GM18499 (cell line): ENCODE measurements at regions not wholly inside any gene's neighbourhood (a gene's known extent, or its start where the extent isn't known, plus 50 kb on each side); places are given as distances from the start of the nearest gene placed in this dataset.

ENCODE experiments used
- ATAC-seq: cut with Tn5 transposase; IDR thresholded peaks from one replicate; pipeline ENCODE4 v1.9.1; 2021; ENCODE audit warnings: moderate number of reproducible peaks; ENCODE audit not compliant: insufficient read depth, unreplicated experiment

GRCh38 chr10:44203535-44203934, 181.4 kb downstream of the CXCL12 start:
- no peak for ATAC-seq

GRCh38 chr10:44202952-44203351, 181.9 kb downstream of the CXCL12 start:
- ATAC-seq = no peak

- no peak for ATAC-seq
These were observed 183.2 kb downstream of the CXCL12 start for GRCh38 chr10:44201656-44202055.

GRCh38 chr10:44201011-44201410, 183.9 kb downstream of the CXCL12 start:
- ATAC-seq = no peak

GRCh38 chr10:44199991-44200655, 184.8 kb downstream of the CXCL12 start:
- ATAC-seq = no peak

GRCh38 chr10:44199267-44199666, 185.6 kb downstream of the CXCL12 start:
- ATAC-seq = no peak

GRCh38 chr10:44198780-44199097, 186.2 kb downstream of the CXCL12 start:
- no peak for ATAC-seq

GRCh38 chr10:44198096-44198779, 186.7 kb downstream of the CXCL12 start:
- no peak for ATAC-seq

GRCh38 chr10:44197646-44198045, 187.3 kb downstream of the CXCL12 start:
- ATAC-seq = no peak

- no peak for ATAC-seq
These were observed 188.6 kb downstream of the CXCL12 start for GRCh38 chr10:44196336-44196735.

GRCh38 chr10:44196008-44196320, 188.9 kb downstream of the CXCL12 start:
- ATAC-seq = no peak

- ATAC-seq = no peak
These were observed 189.5 kb downstream of the CXCL12 start for GRCh38 chr10:44195112-44196007.

- no peak for ATAC-seq
These were observed 190.5 kb downstream of the CXCL12 start for GRCh38 chr10:44194435-44194834.

GRCh38 chr10:44193567-44194220, 191.2 kb downstream of the CXCL12 start:
- no peak for ATAC-seq

GRCh38 chr10:44193166-44193565, 191.7 kb downstream of the CXCL12 start:
- no peak for ATAC-seq

- ATAC-seq = no peak
These were observed 192.5 kb downstream of the CXCL12 start for GRCh38 chr10:44192435-44192834.

- ATAC-seq = no peak
These were observed 194.4 kb downstream of the CXCL12 start for GRCh38 chr10:44190541-44190940.

GRCh38 chr10:44186821-44187220, 198.1 kb downstream of the CXCL12 start:
- no peak for ATAC-seq

GRCh38 chr10:44186150-44186549, 198.7 kb downstream of the CXCL12 start:
- no peak for ATAC-seq

GRCh38 chr10:44185315-44185666, 199.6 kb downstream of the CXCL12 start:
- ATAC-seq = no peak
